Skeletal muscle cell (primary cell): ENCODE measurements at regions not wholly inside any gene's neighbourhood (a gene's known extent, or its start where the extent isn't known, plus 50 kb on each side); places are given as distances from the start of the nearest gene placed in this dataset.

ENCODE experiments used
- DNase-seq: peaks from one replicate; pipeline ENCODE4 v3.0.0-alpha.2; 2010; ENCODE audit warnings: low read depth
- H3K4me3 ChIP-seq: 2 replicates; pipeline ENCODE4 v1.5.1; 2011; ENCODE audit warnings: low read depth, mild to moderate bottlenecking, control low read depth, low read length, moderate library complexity

GRCh38 chr18:54100920-54101470 lies 123.5 kb downstream of the MBD2 start:
- no peak for DNase-seq
- H3K4me3 ChIP-seq = no peak overlapping the region

- no peak overlapping the region for H3K4me3 ChIP-seq
- no peak for DNase-seq
Observed at GRCh38 chr18:54100466-54100865, 124.0 kb downstream of the MBD2 start.

GRCh38 chr18:54094474-54094873 lies 130.0 kb downstream of the MBD2 start:
- no peak overlapping the region for H3K4me3 ChIP-seq
- DNase-seq = no peak

- H3K4me3 ChIP-seq = no peak overlapping the region
- no peak for DNase-seq
Observed at GRCh38 chr18:54090856-54091255, 133.6 kb downstream of the MBD2 start.

- no peak for DNase-seq
- no peak overlapping the region for H3K4me3 ChIP-seq
Observed at GRCh38 chr18:54089749-54090459, 134.6 kb downstream of the MBD2 start.

- DNase-seq = no peak
- H3K4me3 ChIP-seq = no peak overlapping the region
Observed at GRCh38 chr18:54086863-54087262, 137.6 kb downstream of the MBD2 start.

- no peak overlapping the region for H3K4me3 ChIP-seq
- no peak for DNase-seq
Observed at GRCh38 chr18:54086046-54086802, 138.2 kb downstream of the MBD2 start.

- DNase-seq = no peak
- no peak overlapping the region for H3K4me3 ChIP-seq
Observed at GRCh38 chr18:54080858-54081257, 143.6 kb downstream of the MBD2 start.

- H3K4me3 ChIP-seq = no peak overlapping the region
- no peak for DNase-seq
Observed at GRCh38 chr18:54076166-54076565, 148.3 kb downstream of the MBD2 start.

- no peak for DNase-seq
- no peak overlapping the region for H3K4me3 ChIP-seq
Observed at GRCh38 chr18:54075689-54076088, 148.8 kb downstream of the MBD2 start.

GRCh38 chr18:54069729-54070128 lies 154.7 kb downstream of the MBD2 start:
- H3K4me3 ChIP-seq = no peak overlapping the region
- no peak for DNase-seq

- no peak overlapping the region for H3K4me3 ChIP-seq
- no peak for DNase-seq
Observed at GRCh38 chr18:54060343-54061005, 164.0 kb downstream of the MBD2 start.

- no peak for DNase-seq
Observed at GRCh38 chr18:54052732-54053429, 171.6 kb downstream of the MBD2 start.

GRCh38 chr18:54052259-54052658 lies 172.2 kb downstream of the MBD2 start:
- DNase-seq = no peak
- H3K4me3 ChIP-seq = no peak overlapping the region

More at GRCh38 chr18:54052732-54053429, 171.6 kb downstream of the MBD2 start:
- H3K4me3 ChIP-seq = no peak overlapping the region

- H3K4me3 ChIP-seq = no peak overlapping the region
Observed at GRCh38 chr18:54043484-54044251, 180.8 kb downstream of the MBD2 start.

GRCh38 chr18:54035927-54036326 lies 188.5 kb downstream of the MBD2 start:
- H3K4me3 ChIP-seq = no peak overlapping the region
- no peak for DNase-seq

More at GRCh38 chr18:54043484-54044251, 180.8 kb downstream of the MBD2 start:
- DNase-seq = no peak

- no peak for DNase-seq
Observed at GRCh38 chr18:54033052-54033451, 191.4 kb downstream of the MBD2 start.

GRCh38 chr18:54032412-54032811 lies 192.1 kb downstream of the MBD2 start:
- H3K4me3 ChIP-seq = no peak overlapping the region
- no peak for DNase-seq

More at GRCh38 chr18:54033052-54033451, 191.4 kb downstream of the MBD2 start:
- no peak overlapping the region for H3K4me3 ChIP-seq

GRCh38 chr18:54031243-54031642 lies 193.2 kb downstream of the MBD2 start:
- no peak for DNase-seq
- H3K4me3 ChIP-seq = no peak overlapping the region
